ENCODE measurements at regions not wholly inside any gene's neighbourhood (a gene's known extent, or its start where the extent isn't known, plus 50 kb on each side); places are given as distances from the start of the nearest gene placed in this dataset.

- TF ChIP-seq POLR2A (IDR thresholded peaks at IDR 0.05; ENCODE audit: low read length) (no peak), GATA1 (IDR thresholded peaks at IDR 0.05; ENCODE audit: low read depth, low read length) (no peak)
Observed at GRCh38 chr5:120345947-120346346, 118.2 kb upstream of the PRR16 start.

All from erythroblast (primary cell).